GM12874 (cell line): ENCODE measurements at regions not wholly inside any gene's neighbourhood (a gene's known extent, or its start where the extent isn't known, plus 50 kb on each side); places are given as distances from the start of the nearest gene placed in this dataset.

Experiments used
- TF ChIP-seq, protein P1 (sequence below): IDR thresholded peaks from 2 replicates; pipeline ENCODE4 v1.5.1; 2011; ENCODE audit warnings: low read depth, mild to moderate bottlenecking, control low read depth, low read length, moderate library complexity; ENCODE audit not compliant: insufficient read depth

DNA sequence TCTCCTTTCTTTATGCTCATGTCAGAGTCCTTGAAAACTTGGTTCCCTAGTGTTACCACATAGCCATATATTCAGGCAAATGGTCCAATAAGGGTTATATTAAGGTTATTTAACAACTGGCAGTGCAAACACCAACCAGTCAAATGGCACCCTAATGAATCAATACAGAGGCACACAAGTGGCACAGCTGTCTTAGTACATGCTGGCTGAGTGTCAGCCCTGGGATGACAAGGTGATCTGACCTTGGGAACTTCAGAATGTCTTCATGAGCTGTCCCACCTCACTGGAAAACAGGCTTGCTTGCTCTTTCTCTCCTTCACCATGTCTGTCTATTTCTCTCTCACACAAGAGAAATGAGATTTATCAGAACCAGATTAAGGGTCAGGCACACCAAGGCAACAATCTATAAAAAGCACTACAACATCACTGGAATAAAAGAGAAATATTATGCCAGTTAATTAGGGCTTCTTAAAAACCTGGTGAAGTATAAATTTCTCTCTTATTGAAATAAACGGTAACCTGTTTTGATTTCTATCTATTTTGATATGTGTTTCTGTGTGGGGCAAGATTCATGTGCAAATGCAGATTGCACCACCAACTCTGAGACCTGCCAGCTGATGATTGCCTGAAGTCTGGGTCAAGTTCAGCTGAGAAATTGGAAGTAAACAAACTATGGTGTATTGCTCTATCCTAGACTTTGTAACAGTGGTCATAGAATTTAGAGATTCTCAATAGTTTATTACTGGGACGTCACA is 140.7 kb downstream of the SREK1 start:
- TF ChIP-seq, protein P1, sequence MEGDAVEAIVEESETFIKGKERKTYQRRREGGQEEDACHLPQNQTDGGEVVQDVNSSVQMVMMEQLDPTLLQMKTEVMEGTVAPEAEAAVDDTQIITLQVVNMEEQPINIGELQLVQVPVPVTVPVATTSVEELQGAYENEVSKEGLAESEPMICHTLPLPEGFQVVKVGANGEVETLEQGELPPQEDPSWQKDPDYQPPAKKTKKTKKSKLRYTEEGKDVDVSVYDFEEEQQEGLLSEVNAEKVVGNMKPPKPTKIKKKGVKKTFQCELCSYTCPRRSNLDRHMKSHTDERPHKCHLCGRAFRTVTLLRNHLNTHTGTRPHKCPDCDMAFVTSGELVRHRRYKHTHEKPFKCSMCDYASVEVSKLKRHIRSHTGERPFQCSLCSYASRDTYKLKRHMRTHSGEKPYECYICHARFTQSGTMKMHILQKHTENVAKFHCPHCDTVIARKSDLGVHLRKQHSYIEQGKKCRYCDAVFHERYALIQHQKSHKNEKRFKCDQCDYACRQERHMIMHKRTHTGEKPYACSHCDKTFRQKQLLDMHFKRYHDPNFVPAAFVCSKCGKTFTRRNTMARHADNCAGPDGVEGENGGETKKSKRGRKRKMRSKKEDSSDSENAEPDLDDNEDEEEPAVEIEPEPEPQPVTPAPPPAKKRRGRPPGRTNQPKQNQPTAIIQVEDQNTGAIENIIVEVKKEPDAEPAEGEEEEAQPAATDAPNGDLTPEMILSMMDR = no peak

DNA sequence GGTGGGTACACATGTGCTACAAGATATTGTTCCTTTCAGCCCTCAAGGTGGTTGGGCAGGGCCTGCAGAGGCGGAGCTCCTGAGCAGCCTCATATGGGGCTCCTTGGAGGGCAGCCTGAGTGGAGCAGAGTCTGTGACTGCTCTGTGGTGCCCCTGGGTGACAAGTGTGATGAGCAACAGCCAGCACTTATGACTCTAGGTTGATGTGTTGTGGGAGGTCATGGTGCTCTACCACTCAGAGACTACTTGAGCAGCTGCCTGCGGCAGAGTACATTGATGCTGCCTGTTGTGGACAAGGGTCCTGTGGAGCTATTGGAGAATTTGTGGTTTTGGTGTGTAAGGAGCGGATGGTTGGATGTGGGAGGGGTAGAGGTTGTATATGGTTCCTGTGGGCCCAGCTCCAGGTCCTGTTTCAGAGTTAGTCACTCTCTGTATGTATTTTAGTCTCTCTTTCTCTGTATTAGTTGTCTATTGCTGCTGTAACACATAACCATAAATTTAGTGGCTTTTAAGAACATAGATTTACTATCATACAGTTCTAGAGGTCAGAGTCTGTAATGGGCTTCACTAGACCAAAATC is 141.3 kb downstream of the SREK1 start:
- TF ChIP-seq, protein P1 = no peak

DNA sequence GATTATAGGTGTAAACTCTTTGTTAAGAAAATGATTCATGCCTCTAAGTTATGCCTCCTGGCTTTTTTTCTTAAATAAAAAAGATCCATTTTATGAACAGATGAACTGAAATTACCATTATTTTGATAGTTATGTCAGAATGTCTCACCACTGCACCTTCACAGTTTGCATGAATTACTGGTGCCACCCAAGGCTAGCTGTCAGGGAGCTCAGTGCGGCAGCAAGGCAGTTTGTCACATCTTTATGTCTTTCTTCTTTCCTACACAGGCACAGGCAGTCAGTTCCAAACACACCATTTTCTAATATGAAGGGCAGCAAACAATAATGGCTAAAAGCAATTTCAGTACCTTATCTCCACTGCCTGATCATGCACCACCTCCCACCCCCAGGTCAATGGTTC is 147.7 kb downstream of the SREK1 start:
- TF ChIP-seq, protein P1 = no peak

DNA sequence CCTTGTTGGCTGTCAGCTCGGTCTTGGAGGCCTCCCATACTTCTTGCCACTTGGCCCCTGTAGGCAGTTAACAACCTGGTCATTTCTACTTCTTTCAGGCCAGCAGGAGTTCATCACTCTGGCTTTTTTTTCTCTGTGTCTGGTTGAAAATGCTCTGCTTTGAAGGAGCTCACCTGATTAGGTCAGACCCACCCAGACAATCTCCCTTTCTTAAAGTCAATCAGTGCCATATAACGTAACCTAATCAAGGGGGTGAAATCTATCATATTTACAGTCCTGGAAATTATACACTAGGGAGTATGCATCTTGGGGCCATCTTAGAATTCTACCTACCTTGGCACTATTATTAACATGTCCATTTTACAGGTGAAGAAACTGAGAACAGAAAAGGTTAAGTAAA is 155.4 kb downstream of the SREK1 start:
- TF ChIP-seq, protein P1 = no peak

DNA sequence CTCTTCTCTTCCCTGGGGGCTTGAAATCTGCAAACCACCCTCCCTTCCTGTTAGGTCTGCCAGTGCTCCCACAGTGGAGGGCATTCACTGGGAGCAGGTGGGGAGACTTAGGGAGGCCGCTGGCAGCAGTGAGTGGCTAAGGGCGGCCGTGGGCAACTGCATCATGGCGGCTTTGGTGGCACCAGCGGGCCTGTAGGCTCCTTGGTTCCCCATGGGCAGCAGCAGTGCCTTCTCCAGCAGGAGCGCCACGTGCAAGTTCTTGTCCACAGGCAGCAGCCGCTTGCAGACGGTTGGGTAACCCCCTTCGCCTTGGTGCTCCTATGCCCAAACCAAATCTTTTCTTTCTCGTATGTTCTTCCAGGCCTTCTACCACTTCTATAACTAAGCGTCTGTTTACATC is 158.2 kb downstream of the SREK1 start:
- TF ChIP-seq, protein P1 = no peak

DNA sequence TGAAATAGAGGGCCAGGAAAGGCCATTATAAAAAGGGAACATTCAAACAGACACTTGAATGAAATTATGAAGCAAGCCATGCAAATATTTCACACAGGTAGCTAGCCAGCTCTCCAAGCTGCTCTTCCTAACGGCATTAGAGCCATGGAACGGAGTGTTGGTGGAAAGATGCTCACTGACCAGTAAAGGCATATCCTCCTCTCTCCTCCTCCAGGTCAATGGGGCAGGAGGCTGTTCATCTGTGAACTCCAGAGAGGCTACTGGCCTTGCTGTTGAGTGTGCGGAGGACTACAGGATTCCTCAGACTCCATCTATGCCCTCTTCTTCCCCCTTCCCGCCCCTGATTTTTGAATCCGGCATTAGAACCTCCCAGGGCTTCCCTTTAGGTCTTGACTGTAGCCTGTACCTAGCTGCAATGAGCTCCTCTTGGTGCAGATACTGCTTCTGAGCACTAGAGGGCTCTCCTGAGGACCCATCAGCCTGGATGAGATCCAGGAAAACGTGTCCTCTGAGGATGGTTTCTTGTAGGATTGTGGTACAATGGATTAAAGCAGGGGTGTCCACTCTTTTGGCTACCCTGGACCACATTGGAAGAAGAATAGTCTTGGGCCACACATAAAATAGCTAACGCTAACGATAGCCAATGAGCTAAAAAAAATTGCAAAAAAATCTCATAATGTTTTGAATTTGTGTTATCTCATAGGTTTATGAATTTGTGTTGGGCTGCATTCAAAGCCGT is 162.2 kb downstream of the SREK1 start:
- TF ChIP-seq, protein P1 = peak; percentile 89

DNA sequence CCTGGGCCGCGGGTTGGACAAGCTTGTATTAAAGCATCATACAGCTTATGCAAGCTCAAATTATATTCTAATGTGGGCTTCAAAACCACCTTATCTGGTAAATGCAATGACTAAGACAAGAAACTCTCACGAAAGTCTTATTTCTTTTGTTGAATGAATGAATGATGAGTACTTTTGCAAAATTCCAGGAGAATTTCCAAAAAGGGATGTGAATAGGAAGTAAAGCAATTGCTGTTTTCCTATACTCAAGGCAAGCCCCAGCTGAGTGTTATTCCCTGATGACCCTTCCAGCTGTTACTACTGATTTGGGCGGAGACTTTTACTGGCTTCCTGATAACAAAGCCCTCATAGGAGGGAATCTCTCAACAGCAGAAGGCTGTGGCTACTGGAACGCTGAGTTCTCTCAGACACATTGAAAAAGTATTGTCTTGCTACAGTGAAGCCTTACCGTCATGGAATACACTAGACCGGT is 162.8 kb downstream of the SREK1 start:
- TF ChIP-seq, protein P1 = no peak
